Breast epithelium (tissue), 3 donors: ENCODE measurements at regions not wholly inside any gene's neighbourhood (a gene's known extent, or its start where the extent isn't known, plus 50 kb on each side); places are given as distances from the start of the nearest gene placed in this dataset.

ENCODE experiments used
- POLR2AphosphoS5 ChIP-seq, 3 donors: sonication (generic); formaldehyde crosslinking; IDR thresholded peaks; one replicate each; pipeline ENCODE4 v1.6.1; 2017; ENCODE audit warnings: antibody characterized with exemption in 3 of 3
- TF ChIP-seq, protein P1 (sequence below), 3 donors: fragments of 450-650 bp; IDR thresholded peaks; one replicate each; pipeline ENCODE4 v1.5.1; 2016 to 2017; ENCODE audit warnings: antibody characterized with exemption in 3 of 3, mild to moderate bottlenecking in 3 of 3, moderate library complexity in 3 of 3

DNA sequence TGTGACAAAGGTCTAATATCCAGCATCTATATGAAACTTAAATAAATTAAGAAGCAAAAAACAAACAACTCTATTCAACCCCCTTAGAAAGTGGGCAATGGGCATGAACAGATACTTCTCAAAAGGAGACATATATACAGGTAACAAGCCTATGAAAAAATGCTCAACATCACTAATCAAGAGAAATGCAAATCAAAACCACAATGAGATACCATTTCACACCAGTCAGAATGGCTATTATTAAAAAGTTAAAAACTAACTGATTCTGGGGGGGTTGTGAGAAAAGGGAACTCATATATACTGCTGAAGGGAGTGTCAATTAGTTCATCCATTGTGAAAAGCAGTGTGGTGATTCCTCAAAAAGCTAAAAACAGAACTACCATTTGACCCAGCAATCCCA is 198.9 kb downstream of the BMP4 start:
- TF ChIP-seq, protein P1, sequence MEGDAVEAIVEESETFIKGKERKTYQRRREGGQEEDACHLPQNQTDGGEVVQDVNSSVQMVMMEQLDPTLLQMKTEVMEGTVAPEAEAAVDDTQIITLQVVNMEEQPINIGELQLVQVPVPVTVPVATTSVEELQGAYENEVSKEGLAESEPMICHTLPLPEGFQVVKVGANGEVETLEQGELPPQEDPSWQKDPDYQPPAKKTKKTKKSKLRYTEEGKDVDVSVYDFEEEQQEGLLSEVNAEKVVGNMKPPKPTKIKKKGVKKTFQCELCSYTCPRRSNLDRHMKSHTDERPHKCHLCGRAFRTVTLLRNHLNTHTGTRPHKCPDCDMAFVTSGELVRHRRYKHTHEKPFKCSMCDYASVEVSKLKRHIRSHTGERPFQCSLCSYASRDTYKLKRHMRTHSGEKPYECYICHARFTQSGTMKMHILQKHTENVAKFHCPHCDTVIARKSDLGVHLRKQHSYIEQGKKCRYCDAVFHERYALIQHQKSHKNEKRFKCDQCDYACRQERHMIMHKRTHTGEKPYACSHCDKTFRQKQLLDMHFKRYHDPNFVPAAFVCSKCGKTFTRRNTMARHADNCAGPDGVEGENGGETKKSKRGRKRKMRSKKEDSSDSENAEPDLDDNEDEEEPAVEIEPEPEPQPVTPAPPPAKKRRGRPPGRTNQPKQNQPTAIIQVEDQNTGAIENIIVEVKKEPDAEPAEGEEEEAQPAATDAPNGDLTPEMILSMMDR (IDR thresholded peaks at IDR 0.05) = no peak
- no peak for TF ChIP-seq POLR2AphosphoS5 (IDR thresholded peaks at IDR 0.05)
